Gastroesophageal sphincter (tissue), 3 donors: ENCODE measurements at regions not wholly inside any gene's neighbourhood (a gene's known extent, or its start where the extent isn't known, plus 50 kb on each side); places are given as distances from the start of the nearest gene placed in this dataset.

ENCODE experiments used
- EP300 ChIP-seq: sonication (generic); formaldehyde crosslinking; IDR thresholded peaks from one replicate; pipeline ENCODE4 v1.6.1; 2017; ENCODE audit warnings: antibody characterized with exemption, mild to moderate bottlenecking
- POLR2A ChIP-seq, 2 donors: fragments of 450-650 bp; IDR thresholded peaks; one replicate each; pipeline ENCODE4 v1.6.1; 2017; ENCODE audit warnings: antibody characterized with exemption in 2 of 2, mild to moderate bottlenecking in 2 of 2, moderate library complexity in 1 of 2
- POLR2AphosphoS5 ChIP-seq: sonication (generic); formaldehyde crosslinking; IDR thresholded peaks from one replicate; pipeline ENCODE4 v1.6.1; 2017; ENCODE audit warnings: antibody characterized with exemption
- TF ChIP-seq, protein P1 (sequence below), 4 experiments: fragments of 200-600 bp in 2 of 4; fragments of 450-650 bp in 2 of 4; sonication (generic) in 1 of 4; IDR thresholded peaks; one replicate each; pipeline ENCODE4 v1.5.1; 2017 to 2019; ENCODE audit warnings: antibody characterized with exemption in 4 of 4, mild to moderate bottlenecking in 2 of 4, moderate library complexity in 2 of 4

DNA sequence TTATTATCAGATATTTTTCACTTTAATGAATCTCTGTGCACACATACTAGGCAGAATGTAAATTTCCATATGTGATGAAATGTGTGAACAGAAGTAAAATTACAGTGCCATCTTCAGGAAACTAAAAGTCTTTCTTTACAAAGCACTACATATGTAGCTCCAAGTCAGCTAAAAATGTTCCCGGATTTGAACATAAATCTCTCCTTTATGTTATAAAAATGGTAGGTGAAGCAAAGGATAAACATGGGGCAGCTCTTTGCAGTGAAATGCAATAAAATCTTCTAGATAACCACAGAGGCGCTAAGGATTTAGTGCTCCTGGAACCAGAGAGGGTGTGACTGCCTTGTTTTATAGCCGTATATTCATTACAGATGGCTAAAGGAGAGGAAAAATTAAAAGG lies 104.9 kb upstream of the C7orf33 start:
- TF ChIP-seq EP300 (no peak), POLR2A (IDR thresholded peaks at IDR 0.05) (no peak), POLR2AphosphoS5 (no peak)
- TF ChIP-seq, protein P1, sequence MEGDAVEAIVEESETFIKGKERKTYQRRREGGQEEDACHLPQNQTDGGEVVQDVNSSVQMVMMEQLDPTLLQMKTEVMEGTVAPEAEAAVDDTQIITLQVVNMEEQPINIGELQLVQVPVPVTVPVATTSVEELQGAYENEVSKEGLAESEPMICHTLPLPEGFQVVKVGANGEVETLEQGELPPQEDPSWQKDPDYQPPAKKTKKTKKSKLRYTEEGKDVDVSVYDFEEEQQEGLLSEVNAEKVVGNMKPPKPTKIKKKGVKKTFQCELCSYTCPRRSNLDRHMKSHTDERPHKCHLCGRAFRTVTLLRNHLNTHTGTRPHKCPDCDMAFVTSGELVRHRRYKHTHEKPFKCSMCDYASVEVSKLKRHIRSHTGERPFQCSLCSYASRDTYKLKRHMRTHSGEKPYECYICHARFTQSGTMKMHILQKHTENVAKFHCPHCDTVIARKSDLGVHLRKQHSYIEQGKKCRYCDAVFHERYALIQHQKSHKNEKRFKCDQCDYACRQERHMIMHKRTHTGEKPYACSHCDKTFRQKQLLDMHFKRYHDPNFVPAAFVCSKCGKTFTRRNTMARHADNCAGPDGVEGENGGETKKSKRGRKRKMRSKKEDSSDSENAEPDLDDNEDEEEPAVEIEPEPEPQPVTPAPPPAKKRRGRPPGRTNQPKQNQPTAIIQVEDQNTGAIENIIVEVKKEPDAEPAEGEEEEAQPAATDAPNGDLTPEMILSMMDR (IDR thresholded peaks at IDR 0.05) = peak in 1 of 4 experiments; percentile 28
